Ecto neural progenitor cell (in vitro differentiated cells): ENCODE measurements at regions not wholly inside any gene's neighbourhood (a gene's known extent, or its start where the extent isn't known, plus 50 kb on each side); places are given as distances from the start of the nearest gene placed in this dataset.

Source experiments
- DNase-seq: peaks from one replicate; pipeline ENCODE4 v3.0.0-alpha.2; 2018; ENCODE audit warnings: low spot score

GRCh38 chr16:13552062-13552959 is 367.6 kb upstream of the ERCC4 start:
- DNase-seq = no peak

- no peak for DNase-seq
These were observed 367.0 kb upstream of the ERCC4 start for GRCh38 chr16:13552960-13553257.

- no peak for DNase-seq
These were observed 366.4 kb upstream of the ERCC4 start for GRCh38 chr16:13553453-13553985.

GRCh38 chr16:13554005-13554404 is 365.9 kb upstream of the ERCC4 start:
- no peak for DNase-seq

- DNase-seq = no peak
These were observed 365.3 kb upstream of the ERCC4 start for GRCh38 chr16:13554643-13555042.

GRCh38 chr16:13557418-13557817 is 362.5 kb upstream of the ERCC4 start:
- no peak for DNase-seq

- no peak for DNase-seq
These were observed 361.2 kb upstream of the ERCC4 start for GRCh38 chr16:13558752-13559151.

GRCh38 chr16:13559624-13560023 is 360.3 kb upstream of the ERCC4 start:
- DNase-seq = no peak

- no peak for DNase-seq
These were observed 359.8 kb upstream of the ERCC4 start for GRCh38 chr16:13560151-13560550.

- no peak for DNase-seq
These were observed 358.5 kb upstream of the ERCC4 start for GRCh38 chr16:13561291-13562070.

GRCh38 chr16:13568803-13569202 is 351.2 kb upstream of the ERCC4 start:
- DNase-seq = no peak

GRCh38 chr16:13569986-13570385 is 350.0 kb upstream of the ERCC4 start:
- no peak for DNase-seq

GRCh38 chr16:13571036-13571435 is 348.9 kb upstream of the ERCC4 start:
- DNase-seq = no peak

GRCh38 chr16:13573903-13574302 is 346.1 kb upstream of the ERCC4 start:
- DNase-seq = no peak

GRCh38 chr16:13586051-13586450 is 333.9 kb upstream of the ERCC4 start:
- DNase-seq = no peak

- DNase-seq = no peak
These were observed 332.8 kb upstream of the ERCC4 start for GRCh38 chr16:13587181-13587580.

- peak; percentile 48 for DNase-seq
These were observed 325.1 kb upstream of the ERCC4 start for GRCh38 chr16:13594823-13595222.

GRCh38 chr16:13606804-13607203 is 313.1 kb upstream of the ERCC4 start:
- DNase-seq = no peak

- no peak for DNase-seq
These were observed 312.7 kb upstream of the ERCC4 start for GRCh38 chr16:13607289-13607688.

GRCh38 chr16:13611596-13611995 is 308.4 kb upstream of the ERCC4 start:
- no peak for DNase-seq

- no peak for DNase-seq
These were observed 307.3 kb upstream of the ERCC4 start for GRCh38 chr16:13612623-13613022.

- no peak for DNase-seq
These were observed 306.8 kb upstream of the ERCC4 start for GRCh38 chr16:13613165-13613564.

GRCh38 chr16:13621639-13622038 is 298.3 kb upstream of the ERCC4 start:
- no peak for DNase-seq
